ENCODE measurements at regions not wholly inside any gene's neighbourhood (a gene's known extent, or its start where the extent isn't known, plus 50 kb on each side); places are given as distances from the start of the nearest gene placed in this dataset.
"Not testable (repeated sequence)": the region's sequence is repeated elsewhere in the genome, so short reads cannot be mapped to it uniquely, and the experiment has no call there.

GRCh38 chr11:90468923-90469322 is 246.1 kb upstream of the CHORDC1 start:
- TF ChIP-seq EZH2 (IDR thresholded peaks at IDR 0.05; ENCODE audit: borderline replicate concordance, low read depth, low read length, poor library complexity, severe bottlenecking): no peak
- DNase-seq (ENCODE audit: low spot score): no peak
- ChIA-PET CTCF (no interaction called here), POLR2A (ENCODE audit: low non-redundant PET) (no interaction called here)
- H3K27me3 ChIP-seq (replicated peaks; ENCODE audit: insufficient read depth, low read depth, low read length, poor library complexity): no peaks in the 10 kb centered on the region
- H3K36me3 ChIP-seq (ENCODE audit: insufficient read depth, low read length, poor library complexity, severe bottlenecking): no peaks in the 10 kb centered on the region
- H3K9me3 ChIP-seq (ENCODE audit: low read depth, low read length, poor library complexity, severe bottlenecking): no peaks in the 10 kb centered on the region
- H3K4me1 ChIP-seq (ENCODE audit: insufficient read depth, low read length, poor library complexity, severe bottlenecking): no peaks in the 10 kb centered on the region
- no peak overlapping the region for H3K27ac ChIP-seq (ENCODE audit: low read depth, low read length, poor library complexity, severe bottlenecking)
- no TSS peak for BruUV-seq (replicated peaks)
- H3K4me3 ChIP-seq (ENCODE audit: low read depth, low read length, poor library complexity, severe bottlenecking): no peak overlapping the region
- intact Hi-C loops (cut with micrococcal nuclease; ENCODE audit: unreplicated experiment): no loop called here

DNA sequence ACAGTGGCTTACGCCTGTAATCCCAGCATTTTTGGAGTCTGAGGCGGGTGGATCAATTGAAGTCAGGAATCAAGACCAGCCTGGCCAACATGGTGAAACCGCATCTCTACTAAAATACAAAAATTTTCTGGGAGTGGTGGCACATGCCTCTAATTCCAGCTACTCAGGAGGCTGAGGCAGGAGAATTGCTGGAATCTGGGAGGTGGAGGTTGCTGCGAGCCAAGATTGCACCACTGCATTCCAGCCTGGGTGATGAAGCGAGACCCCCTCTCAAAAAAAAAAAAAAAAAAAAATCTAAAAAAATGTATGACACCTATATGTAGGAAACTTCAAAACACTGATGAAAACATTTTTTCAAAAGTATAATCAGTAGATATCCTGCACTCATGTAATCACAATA is 242.7 kb upstream of the CHORDC1 start:
- POLR2A ChIA-PET (ENCODE audit: low non-redundant PET): no interaction called here
- no peak for TF ChIP-seq EZH2 (IDR thresholded peaks at IDR 0.05; ENCODE audit: borderline replicate concordance, low read depth, low read length, poor library complexity, severe bottlenecking)
- TF ChIP-seq, protein P1, sequence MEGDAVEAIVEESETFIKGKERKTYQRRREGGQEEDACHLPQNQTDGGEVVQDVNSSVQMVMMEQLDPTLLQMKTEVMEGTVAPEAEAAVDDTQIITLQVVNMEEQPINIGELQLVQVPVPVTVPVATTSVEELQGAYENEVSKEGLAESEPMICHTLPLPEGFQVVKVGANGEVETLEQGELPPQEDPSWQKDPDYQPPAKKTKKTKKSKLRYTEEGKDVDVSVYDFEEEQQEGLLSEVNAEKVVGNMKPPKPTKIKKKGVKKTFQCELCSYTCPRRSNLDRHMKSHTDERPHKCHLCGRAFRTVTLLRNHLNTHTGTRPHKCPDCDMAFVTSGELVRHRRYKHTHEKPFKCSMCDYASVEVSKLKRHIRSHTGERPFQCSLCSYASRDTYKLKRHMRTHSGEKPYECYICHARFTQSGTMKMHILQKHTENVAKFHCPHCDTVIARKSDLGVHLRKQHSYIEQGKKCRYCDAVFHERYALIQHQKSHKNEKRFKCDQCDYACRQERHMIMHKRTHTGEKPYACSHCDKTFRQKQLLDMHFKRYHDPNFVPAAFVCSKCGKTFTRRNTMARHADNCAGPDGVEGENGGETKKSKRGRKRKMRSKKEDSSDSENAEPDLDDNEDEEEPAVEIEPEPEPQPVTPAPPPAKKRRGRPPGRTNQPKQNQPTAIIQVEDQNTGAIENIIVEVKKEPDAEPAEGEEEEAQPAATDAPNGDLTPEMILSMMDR (conservative IDR thresholded peaks at IDR 0.05; ENCODE audit: low read depth, low read length): no peak
- no TSS peak for BruUV-seq (replicated peaks)
- intact Hi-C loops (cut with micrococcal nuclease; ENCODE audit: unreplicated experiment): no loop called here
- no peaks in the 10 kb centered on the region for H3K4me1 ChIP-seq (ENCODE audit: insufficient read depth, low read length, poor library complexity, severe bottlenecking)
- H3K27ac ChIP-seq (ENCODE audit: low read depth, low read length, poor library complexity, severe bottlenecking): no peak overlapping the region
- no peaks in the 10 kb centered on the region for H3K9me3 ChIP-seq (ENCODE audit: low read depth, low read length, poor library complexity, severe bottlenecking)
- H3K27me3 ChIP-seq (replicated peaks; ENCODE audit: insufficient read depth, low read depth, low read length, poor library complexity): no peaks in the 10 kb centered on the region
- no peaks in the 10 kb centered on the region for H3K36me3 ChIP-seq (ENCODE audit: insufficient read depth, low read length, poor library complexity, severe bottlenecking)
- CTCF ChIA-PET: no interaction called here
- no peak for DNase-seq (ENCODE audit: low spot score)
- H3K4me3 ChIP-seq (ENCODE audit: low read depth, low read length, poor library complexity, severe bottlenecking): no peak overlapping the region

- H3K36me3 ChIP-seq (ENCODE audit: insufficient read depth, low read length, poor library complexity, severe bottlenecking); H3K4me3 ChIP-seq (ENCODE audit: low read depth, low read length, poor library complexity, severe bottlenecking); intact Hi-C loops (cut with micrococcal nuclease; ENCODE audit: unreplicated experiment); H3K27ac ChIP-seq (ENCODE audit: low read depth, low read length, poor library complexity, severe bottlenecking); H3K27me3 ChIP-seq (replicated peaks; ENCODE audit: insufficient read depth, low read depth, low read length, poor library complexity); BruUV-seq (replicated peaks); DNase-seq (ENCODE audit: low spot score); H3K4me1 ChIP-seq (ENCODE audit: insufficient read depth, low read length, poor library complexity, severe bottlenecking); CTCF ChIA-PET; H3K9me3 ChIP-seq (ENCODE audit: low read depth, low read length, poor library complexity, severe bottlenecking): not testable (repeated sequence)
- POLR2A ChIA-PET (ENCODE audit: low non-redundant PET): interaction anchor here (0.6 kb wide), 1 partner anchor 74 kb away, joined by 8 read pairs; no protein-coding TSS in a partner anchor
These were observed 232.6 kb upstream of the CHORDC1 start for GRCh38 chr11:90455347-90455920.

GRCh38 chr11:90453525-90453924 is 230.7 kb upstream of the CHORDC1 start:
- Histone ChIP-seq H3K4me3 (ENCODE audit: low read depth, low read length, poor library complexity, severe bottlenecking) (no peak overlapping the region), H3K4me1 (ENCODE audit: insufficient read depth, low read length, poor library complexity, severe bottlenecking) (no peaks in the 10 kb centered on the region), H3K9me3 (ENCODE audit: low read depth, low read length, poor library complexity, severe bottlenecking) (no peaks in the 10 kb centered on the region), H3K27ac (ENCODE audit: low read depth, low read length, poor library complexity, severe bottlenecking) (no peak overlapping the region), H3K27me3 (replicated peaks; ENCODE audit: insufficient read depth, low read depth, low read length, poor library complexity) (no peaks in the 10 kb centered on the region), H3K36me3 (ENCODE audit: insufficient read depth, low read length, poor library complexity, severe bottlenecking) (no peaks in the 10 kb centered on the region)
- ChIA-PET CTCF (no interaction called here), POLR2A (ENCODE audit: low non-redundant PET) (no interaction called here)
- no TSS peak for BruUV-seq (replicated peaks)
- no peak for DNase-seq (ENCODE audit: low spot score)
- TF ChIP-seq, protein P1 (conservative IDR thresholded peaks at IDR 0.05; ENCODE audit: low read depth, low read length): no peak
- TF ChIP-seq EZH2 (IDR thresholded peaks at IDR 0.05; ENCODE audit: borderline replicate concordance, low read depth, low read length, poor library complexity, severe bottlenecking): no peak
- intact Hi-C loops (cut with micrococcal nuclease; ENCODE audit: unreplicated experiment): no loop called here
